CD14-positive monocyte (primary cell): ENCODE measurements at regions not wholly inside any gene's neighbourhood (a gene's known extent, or its start where the extent isn't known, plus 50 kb on each side); places are given as distances from the start of the nearest gene placed in this dataset.

Source experiments
- DNase-seq, 3 donors: peaks; one replicate each; pipeline ENCODE4 v3.0.0-alpha.2; 2011 to 2022
- H2AFZ ChIP-seq: 2 replicates; pipeline ENCODE4 v1.6.0; 2012; ENCODE audit warnings: mild to moderate bottlenecking, low read depth, low read length, inconsistent platforms; ENCODE audit not compliant: insufficient read depth, poor library complexity, severe bottlenecking
- H3K27ac ChIP-seq, 2 donors: 1 replicate in 1 of 2; 2 replicates in 1 of 2; pipeline ENCODE4 v1.5.1; 2012 to 2013; ENCODE audit warnings: low read length in 2 of 2, control low read depth in 1 of 2, inconsistent platforms in 1 of 2, low read depth in 1 of 2, mild to moderate bottlenecking in 1 of 2
- H3K27me3 ChIP-seq, 2 donors: one replicate each; pipeline versions ENCODE4 v1.6.0 to v1.6.1; 2011 to 2013; ENCODE audit warnings: low read length in 2 of 2; ENCODE audit not compliant: control insufficient read depth in 2 of 2, insufficient read depth in 2 of 2
- H3K36me3 ChIP-seq, 2 donors: replicated peaks in 1 of 2; 1 replicate in 1 of 2; 2 replicates in 1 of 2; pipeline versions ENCODE4 v1.5.1 to v1.6.1; 2012 to 2013; ENCODE audit warnings: low read length in 2 of 2, control low read depth in 1 of 2, inconsistent platforms in 1 of 2, mild to moderate bottlenecking in 1 of 2; ENCODE audit not compliant: insufficient read depth in 2 of 2, control insufficient read depth in 1 of 2
- H3K4me1 ChIP-seq, 2 donors: 1 replicate in 1 of 2; 2 replicates in 1 of 2; pipeline versions ENCODE4 v1.5.1 to v1.6.1; 2012 to 2013; ENCODE audit warnings: low read length in 2 of 2, control low read depth in 1 of 2, inconsistent platforms in 1 of 2, mild to moderate bottlenecking in 1 of 2, moderate library complexity in 1 of 2; ENCODE audit not compliant: insufficient read depth in 2 of 2, control insufficient read depth in 1 of 2
- H3K4me2 ChIP-seq: replicated peaks from 2 replicates; pipeline ENCODE3; 2012; ENCODE audit warnings: low read length, moderate library complexity, mild to moderate bottlenecking; ENCODE audit not compliant: poor library complexity, severe bottlenecking; ENCODE audit errors: extremely low read depth
- H3K4me3 ChIP-seq, 3 experiments: fragments of 200-600 bp in 1 of 3; sonication (generic) in 1 of 3; replicated peaks in 1 of 3; 1 replicate in 2 of 3; 2 replicates in 1 of 3; pipeline ENCODE4 v1.5.1; 2011 to 2013; ENCODE audit warnings: low read length in 3 of 3, mild to moderate bottlenecking in 3 of 3, control low read depth in 2 of 3, low read depth in 2 of 3, inconsistent platforms in 1 of 3, moderate library complexity in 1 of 3
- H3K79me2 ChIP-seq: 2 replicates; pipeline ENCODE4 v1.6.0; 2012; ENCODE audit warnings: mild to moderate bottlenecking, control low read depth, inconsistent platforms, low read length, moderate library complexity; ENCODE audit not compliant: insufficient read depth
- H3K9ac ChIP-seq: 2 replicates; pipeline ENCODE4 v1.6.0; 2017; ENCODE audit warnings: low read length, mild to moderate bottlenecking; ENCODE audit not compliant: insufficient read depth, poor library complexity, severe bottlenecking
- H3K9me3 ChIP-seq, 2 donors: replicated peaks in 1 of 2; 1 replicate in 1 of 2; 2 replicates in 1 of 2; pipeline versions ENCODE4 v1.5.1 to v1.6.1; 2012 to 2013; ENCODE audit warnings: low read length in 2 of 2, control low read depth in 1 of 2; ENCODE audit not compliant: control insufficient read depth in 1 of 2, insufficient read depth in 1 of 2
- H4K20me1 ChIP-seq: 2 replicates; pipeline ENCODE4 v1.6.0; 2012; ENCODE audit warnings: mild to moderate bottlenecking, low read length, control low read depth, moderate library complexity; ENCODE audit not compliant: insufficient read depth
- H3K27ac Mint-ChIP-seq, 7 donors: one replicate each; pipeline ENCODE4 v1.8.0; 2020; ENCODE audit warnings: mild to moderate bottlenecking in 7 of 7, mixed read lengths in 7 of 7, moderate library complexity in 6 of 7, inconsistent platforms in 2 of 7
- H3K27me3 Mint-ChIP-seq, 3 donors: one replicate each; pipeline ENCODE4 v1.8.0; 2021 to 2022; ENCODE audit warnings: low read depth in 3 of 3, mild to moderate bottlenecking in 3 of 3, mixed read lengths in 3 of 3, moderate library complexity in 3 of 3, inconsistent platforms in 1 of 3
- H3K36me3 Mint-ChIP-seq, 2 donors: one replicate each; pipeline ENCODE4 v1.8.0; 2020; ENCODE audit warnings: mixed read lengths in 2 of 2, inconsistent platforms in 1 of 2, mild to moderate bottlenecking in 1 of 2
- H3K4me1 Mint-ChIP-seq: one replicate; pipeline ENCODE4 v1.8.0; 2020; ENCODE audit warnings: mild to moderate bottlenecking, mixed read lengths
- H3K4me3 Mint-ChIP-seq, 2 donors: one replicate each; pipeline ENCODE4 v1.8.0; 2020; ENCODE audit warnings: mild to moderate bottlenecking in 2 of 2, mixed read lengths in 2 of 2, moderate library complexity in 1 of 2
- H3K9me3 Mint-ChIP-seq, 7 donors: one replicate each; pipeline ENCODE4 v1.8.0; 2020 to 2022; ENCODE audit warnings: mixed read lengths in 7 of 7, mild to moderate bottlenecking in 6 of 7, moderate library complexity in 6 of 7, inconsistent platforms in 2 of 7
- WGBS: methylation state at CpG from one replicate; pipeline ENCODE4 v1.1.5; 2013; ENCODE audit warnings: missing lambda C conversion rate; ENCODE audit not compliant: insufficient coverage; 5-methylcytosine and 5-hydroxymethylcytosine counted together
- intact Hi-C, 2 donors: fragments of 100-400 bp; cut with micrococcal nuclease; formaldehyde crosslinking; loops; one replicate each; pipeline versions ENCODE4 v1.15.0 to v1.15.1; 2023
- TF ChIP-seq, protein P1 (sequence below): fragments of 200-600 bp; IDR thresholded peaks from one replicate; pipeline ENCODE4 v1.8.0; 2022; ENCODE audit warnings: antibody characterized with exemption, mild to moderate bottlenecking

DNA sequence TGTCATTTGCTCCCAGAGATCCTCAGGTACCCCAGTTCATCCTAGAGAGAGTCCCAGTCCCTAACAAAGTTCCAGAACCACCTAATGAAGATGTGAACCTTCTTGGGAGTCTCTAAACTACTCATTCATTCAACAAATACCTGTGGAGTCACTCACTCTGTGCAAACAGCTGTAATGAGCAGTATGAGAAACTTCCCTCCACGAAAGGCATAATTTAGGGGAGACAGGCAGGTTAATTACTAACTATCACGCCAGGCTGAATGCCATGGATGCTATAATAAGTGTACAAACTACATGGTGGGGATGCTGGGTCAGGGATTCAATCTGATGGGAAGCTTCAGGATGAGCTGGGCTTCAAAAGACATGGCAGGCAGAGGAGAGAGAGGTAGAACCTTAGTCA lies 70.1 kb upstream of the AFDN start:
- no peak overlapping the region for H2AFZ ChIP-seq
- H3K27me3 ChIP-seq = no peaks in the 10 kb centered on the region
- H3K9ac ChIP-seq = no peak overlapping the region
- TF ChIP-seq, protein P1, sequence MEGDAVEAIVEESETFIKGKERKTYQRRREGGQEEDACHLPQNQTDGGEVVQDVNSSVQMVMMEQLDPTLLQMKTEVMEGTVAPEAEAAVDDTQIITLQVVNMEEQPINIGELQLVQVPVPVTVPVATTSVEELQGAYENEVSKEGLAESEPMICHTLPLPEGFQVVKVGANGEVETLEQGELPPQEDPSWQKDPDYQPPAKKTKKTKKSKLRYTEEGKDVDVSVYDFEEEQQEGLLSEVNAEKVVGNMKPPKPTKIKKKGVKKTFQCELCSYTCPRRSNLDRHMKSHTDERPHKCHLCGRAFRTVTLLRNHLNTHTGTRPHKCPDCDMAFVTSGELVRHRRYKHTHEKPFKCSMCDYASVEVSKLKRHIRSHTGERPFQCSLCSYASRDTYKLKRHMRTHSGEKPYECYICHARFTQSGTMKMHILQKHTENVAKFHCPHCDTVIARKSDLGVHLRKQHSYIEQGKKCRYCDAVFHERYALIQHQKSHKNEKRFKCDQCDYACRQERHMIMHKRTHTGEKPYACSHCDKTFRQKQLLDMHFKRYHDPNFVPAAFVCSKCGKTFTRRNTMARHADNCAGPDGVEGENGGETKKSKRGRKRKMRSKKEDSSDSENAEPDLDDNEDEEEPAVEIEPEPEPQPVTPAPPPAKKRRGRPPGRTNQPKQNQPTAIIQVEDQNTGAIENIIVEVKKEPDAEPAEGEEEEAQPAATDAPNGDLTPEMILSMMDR = no peak
- no peaks in the 10 kb centered on the region for H3K4me1 ChIP-seq
- no peaks in the 10 kb centered on the region for H3K36me3 ChIP-seq
- H4K20me1 ChIP-seq = no peaks in the 10 kb centered on the region
- H3K4me2 ChIP-seq = no peak overlapping the region
- H3K27ac ChIP-seq = no peak overlapping the region
- Mint-ChIP-seq H3K27ac (no peak overlapping the region), H3K27me3 (peaks cover 1 to 6% (median 3%) of the 10 kb centered on the region in 3 donors), H3K36me3 (no peaks in the 10 kb centered on the region), H3K9me3 (peaks cover 0 to 8% (median 0%) of the 10 kb centered on the region in 7 donors), H3K4me1 (no peaks in the 10 kb centered on the region), H3K4me3 (no peak overlapping the region)
- no peak for DNase-seq
- no peak overlapping the region for H3K4me3 ChIP-seq
- WGBS = no CpG with 5 or more reads among the region's 2 CpGs
- H3K79me2 ChIP-seq = no peaks in the 10 kb centered on the region
- intact Hi-C loops = no loop called here
- no peaks in the 10 kb centered on the region for H3K9me3 ChIP-seq

- Mint-ChIP-seq H3K9me3 (peaks cover 0 to 4% (median 0%) of the 10 kb centered on the region in 7 donors), H3K4me3 (no peak overlapping the region), H3K4me1 (no peaks in the 10 kb centered on the region), H3K27ac (no peak overlapping the region), H3K27me3 (peaks cover 1 to 6% (median 3%) of the 10 kb centered on the region in 3 donors), H3K36me3 (no peaks in the 10 kb centered on the region)
- Histone ChIP-seq H3K27ac (no peak overlapping the region), H3K4me3 (no peak overlapping the region), H4K20me1 (no peaks in the 10 kb centered on the region), H3K79me2 (no peaks in the 10 kb centered on the region), H3K9me3 (no peaks in the 10 kb centered on the region), H3K36me3 (no peaks in the 10 kb centered on the region), H3K27me3 (no peaks in the 10 kb centered on the region), H3K9ac (no peak overlapping the region), H3K4me1 (no peaks in the 10 kb centered on the region), H3K4me2 (no peak overlapping the region), H2AFZ (no peak overlapping the region)
- DNase-seq = no peak
- WGBS = 92% methylated on average over 4 of the region's 6 CpGs
- TF ChIP-seq, protein P1 = no peak
- intact Hi-C loops = no loop called here
Observed at GRCh38 chr6:167757249-167757648, 69.5 kb upstream of the AFDN start.
